PC-9 (cell line): ENCODE measurements at regions not wholly inside any gene's neighbourhood (a gene's known extent, or its start where the extent isn't known, plus 50 kb on each side); places are given as distances from the start of the nearest gene placed in this dataset.
"Not testable (repeated sequence)": the region's sequence is repeated elsewhere in the genome, so short reads cannot be mapped to it uniquely, and the experiment has no call there.

Experiments used
- BruUV-seq: library from RNA; stranded (reverse); fragments of 400-500 nt; replicated peaks from 2 replicates; lab custom pipeline; 2021; lab: Mats Ljungman, UMichigan
- CTCF ChIA-PET: fragments of 300-600 bp; sonication (Branson Sonifier 250); formaldehyde crosslinking; loops from one replicate; lab custom pipeline; 2022; ENCODE audit warnings: antibody characterized with exemption; lab: Charles Lee
- POLR2A ChIA-PET: fragments of 300-600 bp; sonication (Branson Sonifier 250); formaldehyde crosslinking; loops from one replicate; lab custom pipeline; 2022; ENCODE audit warnings: antibody characterized with exemption; ENCODE audit not compliant: unreplicated experiment; lab: Charles Lee
- DNase-seq, 2 experiments: peaks; one replicate each; pipeline versions ENCODE4 v3.0.0 to v3.0.0-alpha.2; 2015 to 2022; ENCODE audit warnings: mixed read lengths in 1 of 2
- H2AFZ ChIP-seq: fragments of 200-600 bp; sonication (generic); 2 replicates; pipeline ENCODE4 v1.8.1; 2017; ENCODE audit warnings: antibody characterized with exemption
- H3F3A ChIP-seq: fragments of 200-600 bp; sonication (generic); 2 replicates; pipeline ENCODE4 v1.8.1; 2017; ENCODE audit warnings: antibody characterized with exemption, mild to moderate bottlenecking, low read depth; ENCODE audit not compliant: insufficient read depth
- H3K27ac ChIP-seq: fragments of 200-600 bp; sonication (generic); 2 replicates; pipeline ENCODE4 v1.6.1; 2016; ENCODE audit warnings: mixed run types
- H3K27me3 ChIP-seq: fragments of 200-600 bp; sonication (generic); 2 replicates; pipeline ENCODE4 v1.6.1; 2016; ENCODE audit warnings: low read depth, mixed run types; ENCODE audit not compliant: insufficient read depth
- H3K36me3 ChIP-seq: fragments of 200-600 bp; sonication (generic); 2 replicates; pipeline ENCODE4 v1.6.1; 2016; ENCODE audit warnings: low read depth, mixed run types
- H3K4me1 ChIP-seq: fragments of 200-600 bp; sonication (generic); replicated peaks from 2 replicates; pipeline ENCODE4 v1.6.1; 2016; ENCODE audit warnings: mixed run types; ENCODE audit not compliant: insufficient read depth
- H3K4me2 ChIP-seq: fragments of 200-600 bp; sonication (generic); 2 replicates; pipeline ENCODE4 v1.6.1; 2017; ENCODE audit warnings: mixed run types
- H3K4me3 ChIP-seq: fragments of 200-600 bp; sonication (generic); 2 replicates; pipeline ENCODE4 v1.6.1; 2016; ENCODE audit warnings: mixed run types
- H3K79me2 ChIP-seq: fragments of 200-600 bp; sonication (generic); 2 replicates; pipeline ENCODE4 v1.6.1; 2017; ENCODE audit warnings: low read depth, mixed run types
- H3K9me2 ChIP-seq: fragments of 200-600 bp; sonication (generic); 2 replicates; pipeline ENCODE4 v1.8.1; 2017; ENCODE audit warnings: mild to moderate bottlenecking; ENCODE audit not compliant: insufficient read depth
- H3K9me3 ChIP-seq: fragments of 200-600 bp; sonication (generic); 2 replicates; pipeline ENCODE4 v1.8.1; 2016; ENCODE audit warnings: low read depth; ENCODE audit not compliant: insufficient read depth
- H4K20me1 ChIP-seq: fragments of 200-600 bp; sonication (generic); 2 replicates; pipeline ENCODE4 v1.8.1; 2017; ENCODE audit not compliant: insufficient read depth
- CTCF ChIP-seq: fragments of 200-600 bp; sonication (generic); conservative IDR thresholded peaks from 2 replicates; pipeline ENCODE4 v1.6.1; 2017; ENCODE audit warnings: mixed run types, antibody characterized with exemption, mild to moderate bottlenecking, moderate library complexity
- EZH2 ChIP-seq: fragments of 200-600 bp; sonication (generic); IDR thresholded peaks from 2 replicates; pipeline ENCODE4 v1.8.0; 2017; ENCODE audit warnings: antibody characterized with exemption, low read depth
- intact Hi-C: fragments of 100-400 bp; cut with micrococcal nuclease; formaldehyde crosslinking; loops from one replicate; pipeline ENCODE4 v1.10.0; 2022; ENCODE audit not compliant: unreplicated experiment

- no peaks in the 10 kb centered on the region for H3K9me2 ChIP-seq
- intact Hi-C loops: no loop called here
- H3K79me2 ChIP-seq: no peaks in the 10 kb centered on the region
- H3K4me2 ChIP-seq: no peak overlapping the region
- ChIA-PET POLR2A (no interaction called here), CTCF (no interaction called here)
- H3K4me3 ChIP-seq: no peak overlapping the region
- no peaks in the 10 kb centered on the region for H3K36me3 ChIP-seq
- H3F3A ChIP-seq: no peaks in the 10 kb centered on the region
- H4K20me1 ChIP-seq: no peaks in the 10 kb centered on the region
- no peak for TF ChIP-seq CTCF
- no peak for TF ChIP-seq EZH2
- H3K9me3 ChIP-seq: no peaks in the 10 kb centered on the region
- no peaks in the 10 kb centered on the region for H3K4me1 ChIP-seq
- no peak overlapping the region for H3K27ac ChIP-seq
- no peaks in the 10 kb centered on the region for H3K27me3 ChIP-seq
- no peak for DNase-seq
- BruUV-seq: no TSS peak
- H2AFZ ChIP-seq: no peak overlapping the region
Measured at GRCh38 chr1:99503276-99503747, 142.6 kb upstream of the PALMD start.

- ChIA-PET POLR2A (no interaction called here), CTCF (interaction anchor here (0.6 kb wide), 1 partner anchor 23 kb away, joined by 4 read pairs; no protein-coding TSS in a partner anchor)
- no peak for DNase-seq
- no peak for TF ChIP-seq CTCF
- TF ChIP-seq EZH2: no peak
- Histone ChIP-seq H3K27ac (no peak overlapping the region), H3K4me3 (no peak overlapping the region), H3K79me2 (no peaks in the 10 kb centered on the region), H3K4me1 (no peaks in the 10 kb centered on the region), H3K27me3 (no peaks in the 10 kb centered on the region), H3K4me2 (no peak overlapping the region), H3K9me2 (no peaks in the 10 kb centered on the region), H4K20me1 (no peaks in the 10 kb centered on the region), H3F3A (no peaks in the 10 kb centered on the region), H3K36me3 (no peaks in the 10 kb centered on the region), H3K9me3 (no peaks in the 10 kb centered on the region), H2AFZ (no peak overlapping the region)
- no TSS peak for BruUV-seq
- intact Hi-C loops: no loop called here
Measured at GRCh38 chr1:99504287-99504686, 141.6 kb upstream of the PALMD start.

- DNase-seq: no peak
- no peak overlapping the region for H3K4me2 ChIP-seq
- no peaks in the 10 kb centered on the region for H4K20me1 ChIP-seq
- H3K27me3 ChIP-seq: no peaks in the 10 kb centered on the region
- intact Hi-C loops: no loop called here
- POLR2A ChIA-PET: no interaction called here
- CTCF ChIA-PET: no interaction called here
- H3K27ac ChIP-seq: no peak overlapping the region
- no peaks in the 10 kb centered on the region for H3F3A ChIP-seq
- no peaks in the 10 kb centered on the region for H3K9me2 ChIP-seq
- no peaks in the 10 kb centered on the region for H3K9me3 ChIP-seq
- H3K36me3 ChIP-seq: no peaks in the 10 kb centered on the region
- H3K4me3 ChIP-seq: no peak overlapping the region
- TF ChIP-seq EZH2 (no peak), CTCF (no peak)
- no peaks in the 10 kb centered on the region for H3K79me2 ChIP-seq
- no peak overlapping the region for H2AFZ ChIP-seq
- no peaks in the 10 kb centered on the region for H3K4me1 ChIP-seq
- no TSS peak for BruUV-seq
Measured at GRCh38 chr1:99506631-99507030, 139.3 kb upstream of the PALMD start.

GRCh38 chr1:99507446-99507845, 138.5 kb upstream of the PALMD start:
- H3K27ac ChIP-seq, H3F3A ChIP-seq, CTCF ChIA-PET, H3K4me1 ChIP-seq, H3K4me3 ChIP-seq, H3K27me3 ChIP-seq, POLR2A ChIA-PET, H3K79me2 ChIP-seq, H4K20me1 ChIP-seq, intact Hi-C loops, DNase-seq, H2AFZ ChIP-seq, BruUV-seq, H3K9me3 ChIP-seq, H3K4me2 ChIP-seq, H3K9me2 ChIP-seq, H3K36me3 ChIP-seq: not testable (repeated sequence)
